Hematopoietic multipotent progenitor cell treated with erythropoietin and hydrocortisone succinate and interleukin-3 and kit ligand, for 17 days (in vitro differentiated cells): ENCODE measurements at regions not wholly inside any gene's neighbourhood (a gene's known extent, or its start where the extent isn't known, plus 50 kb on each side); places are given as distances from the start of the nearest gene placed in this dataset.

Source experiments
- DNase-seq: peaks from one replicate; pipeline ENCODE4 v3.0.0-alpha.2; 2015; ENCODE audit warnings: low spot score

DNA sequence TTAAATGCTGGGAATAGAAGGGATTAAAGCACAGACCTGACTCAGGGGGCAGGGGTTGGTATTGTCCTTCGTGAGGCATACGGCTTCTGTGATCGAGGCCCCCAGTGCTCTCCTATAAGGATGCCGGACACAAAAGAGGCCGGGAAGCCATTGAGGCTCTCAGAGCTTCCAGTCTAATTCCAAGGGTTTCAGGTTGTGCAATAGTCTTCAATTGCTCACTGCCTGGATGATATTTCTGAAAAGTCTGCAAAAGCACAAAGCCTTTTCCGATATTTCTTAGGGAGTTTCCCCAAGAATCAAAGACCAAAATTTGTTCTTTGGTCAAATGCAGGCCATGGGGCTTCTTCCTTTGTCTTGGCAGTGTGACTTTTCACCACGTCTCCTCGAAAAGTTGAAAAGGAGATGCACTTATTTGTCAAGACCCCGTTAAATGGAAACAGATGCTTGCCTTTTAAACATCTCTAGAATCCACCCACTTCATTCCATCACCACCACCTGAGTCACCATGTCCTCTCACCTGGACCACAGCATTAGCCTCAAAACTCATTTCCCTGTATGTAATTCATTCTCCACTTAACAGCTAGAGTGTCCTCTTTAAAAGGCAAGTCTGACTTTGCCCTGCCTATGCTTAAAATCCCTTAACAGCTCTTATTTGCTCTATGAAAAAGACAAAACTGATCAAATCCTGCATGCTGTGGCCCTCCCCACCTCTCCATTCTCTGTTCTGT is 134.8 kb upstream of the NAMPT start:
- no peak for DNase-seq

DNA sequence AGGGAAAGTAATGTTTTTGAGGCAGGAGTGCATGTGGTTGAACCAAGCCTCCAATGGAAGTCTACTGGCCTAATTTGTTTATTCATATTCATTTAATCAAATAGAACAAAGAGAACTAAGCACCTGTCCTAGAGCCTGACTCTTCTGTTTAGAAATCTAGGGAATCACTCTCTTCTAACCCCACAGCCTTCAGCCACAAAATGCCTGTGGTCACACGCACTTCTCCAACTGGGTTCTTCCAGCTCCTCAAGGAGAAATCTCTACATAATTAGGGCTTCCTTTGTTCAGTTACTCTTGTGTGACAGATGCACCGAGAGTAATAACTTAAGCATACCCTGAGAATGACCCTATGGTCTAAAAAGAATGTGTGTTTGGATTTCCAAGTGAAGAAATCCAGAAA is 133.7 kb upstream of the NAMPT start:
- DNase-seq = no peak

DNA sequence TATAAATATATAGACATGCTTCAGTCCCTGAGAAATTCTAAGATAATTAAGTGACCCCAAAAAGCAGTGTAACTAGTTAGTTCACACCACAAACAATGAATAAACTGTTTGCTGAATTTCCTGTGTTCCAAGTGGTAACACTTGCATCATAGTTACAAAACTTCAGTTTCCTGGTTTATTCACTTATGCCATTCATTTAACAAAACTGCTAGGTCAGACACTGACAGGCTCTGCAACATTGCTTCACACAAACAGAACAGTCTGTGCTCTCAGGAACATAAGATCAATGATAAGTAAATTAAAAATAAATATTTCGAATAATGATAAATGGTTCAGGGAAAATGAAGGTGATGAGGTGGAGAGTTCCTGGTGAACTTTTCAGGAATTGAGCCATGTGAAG is 133.3 kb upstream of the NAMPT start:
- no peak for DNase-seq

DNA sequence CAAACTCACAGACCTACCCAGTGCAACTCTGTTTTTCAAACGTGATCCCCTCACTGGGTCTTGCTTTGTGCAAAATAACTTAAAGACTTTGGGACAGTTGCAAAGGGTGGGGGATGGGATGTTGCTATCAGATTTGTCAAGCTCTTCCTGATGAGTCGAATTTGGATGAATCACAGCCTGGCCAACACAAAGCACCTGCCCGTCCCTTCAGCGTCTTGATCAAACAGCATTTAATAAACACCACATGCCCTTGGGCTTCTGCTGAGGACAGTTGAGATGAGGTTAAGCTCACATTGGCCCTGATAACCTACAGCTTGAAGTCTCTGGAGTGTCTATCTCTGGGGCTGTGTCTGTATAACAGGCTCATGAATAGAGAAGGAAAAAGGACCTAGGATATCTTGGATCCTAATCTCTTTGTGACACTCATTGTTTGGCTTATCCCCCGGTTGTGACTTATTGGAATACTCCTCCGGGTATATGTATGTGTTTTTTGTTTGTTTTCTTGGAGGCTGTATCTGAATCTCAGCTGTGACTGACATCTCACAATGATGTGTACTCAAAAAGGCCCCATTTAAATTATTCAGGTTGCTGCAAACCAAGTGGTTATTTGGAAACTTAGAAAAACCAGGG is 132.6 kb upstream of the NAMPT start:
- DNase-seq = no peak

DNA sequence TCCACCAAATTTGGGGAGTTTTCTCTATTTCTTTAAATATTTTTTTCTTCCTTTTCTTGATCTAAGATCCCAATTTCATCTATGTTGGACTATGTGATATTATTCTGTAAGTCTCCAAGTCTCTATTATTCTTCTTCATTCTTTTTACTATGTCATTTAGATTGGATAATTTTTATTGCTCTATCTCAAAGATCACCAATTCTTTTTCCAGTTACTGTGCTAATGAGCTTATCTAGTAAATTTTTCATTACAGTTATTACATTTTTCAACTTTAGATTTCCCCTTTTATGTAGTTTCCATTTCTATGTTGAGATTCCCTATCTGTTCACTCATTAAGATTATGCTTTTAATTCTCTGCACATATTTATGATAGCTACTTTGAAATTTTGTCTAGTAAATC is 131.6 kb upstream of the NAMPT start:
- DNase-seq = no peak

DNA sequence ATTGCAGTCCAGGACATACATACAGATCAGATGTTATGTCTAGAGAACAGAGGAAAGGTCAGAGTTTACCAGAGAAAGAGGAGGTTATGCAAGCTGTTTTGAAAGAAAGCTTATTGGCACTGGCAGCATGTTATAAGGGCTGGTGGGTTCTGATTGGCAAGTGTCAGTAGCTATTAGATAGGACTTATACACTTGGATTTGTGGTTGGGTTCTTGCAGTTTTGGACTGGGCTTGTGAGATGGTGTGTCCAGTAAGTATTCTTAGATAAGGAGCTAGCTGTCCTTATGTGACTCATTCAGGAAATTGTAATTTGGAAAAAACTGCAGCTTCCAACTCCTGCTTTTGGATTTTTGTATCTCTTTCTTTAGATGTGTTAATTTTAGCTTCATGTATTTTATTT is 130.7 kb upstream of the NAMPT start:
- DNase-seq = no peak

DNA sequence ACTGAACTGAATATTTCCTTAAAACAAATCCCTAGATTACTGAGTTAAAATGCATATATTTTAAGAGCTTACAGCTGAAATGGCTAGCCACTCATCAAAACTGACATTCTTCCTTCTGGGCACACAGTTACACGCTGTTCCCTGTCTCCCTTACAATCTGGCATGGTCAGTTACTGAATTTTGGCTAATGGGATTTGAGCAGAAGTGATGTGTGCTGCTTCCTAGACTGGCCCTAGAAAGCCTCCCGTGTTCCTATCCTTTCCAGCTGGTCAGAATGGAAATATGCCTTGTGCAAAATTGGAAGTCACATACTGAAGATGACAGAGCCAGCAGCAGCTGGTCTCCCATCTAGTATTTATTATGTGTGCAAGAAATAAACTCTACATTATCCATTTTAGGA is 128.7 kb upstream of the NAMPT start:
- no peak for DNase-seq

DNA sequence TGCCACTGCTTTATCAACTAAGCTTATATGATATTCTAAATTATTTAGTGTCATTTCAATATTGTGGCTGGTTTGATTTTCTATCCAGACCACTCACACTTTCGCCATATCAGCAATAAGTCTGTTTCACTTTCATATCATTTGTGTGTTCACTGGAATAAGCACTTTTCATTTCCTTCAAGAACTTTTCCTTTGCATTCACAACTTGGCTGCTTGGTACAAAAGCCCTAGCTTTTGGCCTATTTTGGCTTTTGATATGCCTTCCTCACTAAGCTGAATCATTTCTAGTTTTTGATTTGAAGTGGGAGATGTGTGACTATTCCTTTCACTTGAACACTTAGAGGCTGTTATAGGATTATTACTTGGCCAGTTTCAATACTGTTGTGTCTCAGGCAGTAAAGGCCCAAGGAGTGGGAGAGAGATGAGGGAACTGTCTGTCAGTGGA is 120.9 kb upstream of the NAMPT start:
- DNase-seq = no peak

DNA sequence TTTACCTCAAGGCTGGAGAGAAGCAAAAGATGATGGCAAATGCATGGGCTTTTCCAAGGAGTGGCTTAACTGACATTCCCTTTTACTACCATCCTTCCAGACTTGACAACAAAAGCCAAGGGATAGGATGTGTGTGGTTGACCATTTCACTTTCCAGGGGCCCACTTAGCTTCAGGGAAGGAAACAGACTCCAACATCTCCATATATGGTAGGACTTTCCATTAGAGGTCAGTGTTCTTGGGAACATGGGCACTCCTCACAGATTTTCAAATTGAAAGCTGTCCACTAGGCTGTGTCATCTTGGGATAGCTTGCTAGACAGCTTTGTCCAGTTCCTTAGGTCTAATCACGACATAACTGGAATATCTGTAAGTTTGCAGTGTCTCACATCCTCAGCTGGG is 118.1 kb upstream of the NAMPT start:
- DNase-seq = no peak

DNA sequence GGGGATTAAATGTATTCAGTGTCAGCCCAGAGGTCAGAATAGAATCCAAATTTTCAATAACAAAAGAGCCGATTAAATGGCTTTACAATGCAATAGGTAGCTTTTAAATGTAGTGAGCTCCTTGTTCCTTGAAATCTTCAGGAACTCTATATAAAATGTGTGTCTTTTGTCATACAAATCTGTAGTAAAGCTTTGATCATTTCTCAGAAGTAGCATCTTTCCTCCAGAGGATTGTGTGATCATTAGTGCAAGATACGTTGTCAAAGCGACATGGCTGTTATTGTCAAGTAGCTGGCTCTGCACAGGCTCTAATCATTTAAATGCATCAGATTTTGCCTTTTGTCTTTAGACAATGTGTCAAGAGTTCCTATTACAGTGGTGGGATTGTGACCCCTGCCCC is 116.1 kb upstream of the NAMPT start:
- no peak for DNase-seq

DNA sequence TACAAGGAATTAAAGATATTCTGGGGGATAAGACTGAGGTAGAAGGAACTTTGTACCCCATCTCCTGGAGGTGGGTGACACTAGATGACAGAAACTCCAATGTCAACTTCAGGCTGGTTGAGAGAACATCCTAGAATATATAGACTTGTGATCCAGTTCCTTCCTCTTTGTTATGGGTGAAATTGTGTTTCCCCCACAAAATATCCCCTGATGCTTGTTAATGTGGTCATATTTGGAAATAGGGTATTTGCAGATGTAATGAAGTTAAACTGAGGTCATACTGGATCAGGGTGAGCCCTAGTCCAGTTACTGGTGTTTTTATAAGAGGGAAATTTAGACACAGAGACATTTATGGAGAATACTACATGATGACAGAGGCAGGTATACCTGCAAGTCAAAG is 114.0 kb upstream of the NAMPT start:
- no peak for DNase-seq

DNA sequence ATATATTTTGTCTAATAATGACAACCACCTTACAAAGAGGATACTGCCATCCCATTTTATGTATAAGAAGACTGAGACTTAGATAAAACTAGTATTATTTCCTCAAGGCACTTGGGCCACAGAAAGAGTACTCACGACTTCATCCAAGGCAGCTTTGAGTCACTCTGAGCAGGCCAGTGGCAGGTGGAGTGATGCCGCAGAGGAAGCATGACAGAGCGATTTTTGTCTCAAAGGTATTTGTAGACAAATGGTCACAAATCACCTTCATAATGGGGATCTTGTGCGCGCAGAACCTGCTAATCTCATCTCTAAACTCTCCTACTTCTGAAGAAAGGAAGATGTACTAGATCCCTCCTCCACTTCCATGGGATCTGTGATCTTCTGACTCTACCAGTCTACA is 113.2 kb upstream of the NAMPT start:
- DNase-seq = no peak

DNA sequence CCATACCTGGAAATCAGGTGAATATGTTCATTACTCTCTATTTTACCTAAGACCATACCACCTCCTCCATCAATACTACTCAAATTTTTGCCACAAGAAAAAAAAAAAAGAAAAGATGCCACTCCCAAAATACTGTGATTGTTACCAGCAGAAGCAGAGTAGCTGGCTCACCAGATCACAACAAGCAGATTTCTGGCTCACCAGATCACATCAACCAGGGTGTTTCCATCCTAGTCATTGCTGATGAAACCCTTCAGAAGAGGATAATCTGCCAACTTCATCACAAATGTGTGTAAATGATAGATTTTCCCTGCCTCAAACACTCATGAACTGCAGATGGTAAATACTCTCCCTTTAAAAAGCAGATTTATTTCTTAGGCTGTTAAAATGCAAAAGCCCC is 109.7 kb upstream of the NAMPT start:
- DNase-seq = no peak

DNA sequence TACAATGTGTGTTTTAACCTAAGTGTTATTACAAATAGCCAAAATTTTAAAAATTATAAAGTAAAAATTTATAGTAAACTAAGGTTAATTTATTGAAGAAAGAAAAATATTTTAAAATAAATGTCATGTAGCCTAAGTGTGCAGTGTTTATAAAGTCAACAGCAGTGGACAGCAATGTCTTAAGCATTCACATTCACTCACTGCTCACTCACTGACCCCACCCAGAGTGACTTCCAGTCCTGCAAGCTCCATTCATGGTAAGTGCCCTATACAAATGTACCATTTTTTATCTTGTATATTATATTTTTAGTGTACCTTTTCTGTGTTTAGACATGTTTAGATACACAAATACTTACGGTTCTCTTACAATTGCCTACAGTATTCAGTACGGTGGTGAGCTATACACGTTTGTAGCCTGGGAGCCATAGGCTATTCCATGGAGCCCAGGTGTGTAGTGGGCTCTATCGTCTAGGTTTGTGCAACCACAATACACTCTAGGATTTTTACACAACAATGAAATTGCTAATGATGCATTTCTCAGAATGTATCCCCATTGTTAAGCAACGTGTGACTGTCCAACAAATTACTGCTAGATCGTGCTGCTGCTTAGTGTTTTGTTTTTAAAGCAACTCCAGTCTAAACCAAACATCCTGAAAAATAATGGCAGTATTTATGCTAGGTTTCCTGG is 108.9 kb upstream of the NAMPT start:
- DNase-seq = no peak

DNA sequence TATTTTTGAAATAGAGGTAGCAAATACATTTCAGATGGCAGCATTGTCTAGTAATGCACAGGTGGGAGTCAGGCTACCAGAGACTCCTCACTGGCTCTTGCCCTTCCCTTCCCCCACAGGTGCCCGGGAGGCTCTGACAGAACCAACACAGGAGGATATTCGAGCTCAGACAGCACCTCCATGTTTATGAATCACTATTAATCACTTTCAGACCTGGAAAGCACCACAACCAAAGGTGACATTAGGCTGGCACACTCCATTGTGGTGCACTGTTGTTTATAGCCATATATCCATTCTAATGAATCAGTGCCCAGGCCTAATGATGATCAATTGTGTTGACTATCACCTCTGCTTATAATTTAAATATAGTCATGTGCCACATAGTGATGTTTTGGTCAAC is 107.8 kb upstream of the NAMPT start:
- no peak for DNase-seq

DNA sequence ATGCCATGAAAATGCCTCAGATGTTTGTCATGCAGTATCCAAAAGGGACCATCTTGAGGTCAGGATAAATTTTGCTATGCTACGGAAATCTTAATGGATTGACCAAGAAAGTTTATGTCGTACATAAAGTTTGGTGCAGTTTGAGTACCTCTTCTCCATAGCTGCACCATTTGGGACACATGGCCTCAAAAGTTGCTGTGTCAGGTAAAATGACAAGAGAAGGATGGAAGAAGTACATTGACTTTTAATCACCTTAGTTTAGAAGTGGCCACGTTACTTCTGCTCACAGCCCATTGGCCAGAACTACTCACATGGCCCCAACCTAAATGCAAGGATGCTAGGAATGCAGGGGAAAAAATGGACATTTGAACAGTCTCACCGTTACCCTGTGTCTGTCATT is 107.4 kb upstream of the NAMPT start:
- DNase-seq = no peak

DNA sequence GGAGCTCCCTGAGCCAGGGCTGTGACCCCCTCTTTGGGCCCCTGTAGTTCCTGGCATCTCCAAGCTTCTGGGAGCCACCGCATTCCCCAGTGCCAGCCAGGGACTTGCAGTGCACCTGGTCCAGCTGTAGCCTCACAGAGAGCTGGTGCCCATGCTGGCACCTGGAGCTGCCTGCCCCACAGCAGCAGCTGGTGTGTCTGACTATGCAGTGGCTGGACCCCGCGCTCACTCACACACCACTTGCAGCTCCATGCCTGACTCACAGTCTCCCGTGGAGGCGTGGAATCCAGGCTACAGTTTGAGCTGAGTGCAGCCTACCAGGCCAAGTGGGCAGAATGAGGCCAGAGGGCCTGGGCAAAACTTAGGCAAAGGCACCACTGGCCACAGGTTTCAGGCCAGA is 102.2 kb upstream of the NAMPT start:
- DNase-seq = no peak

DNA sequence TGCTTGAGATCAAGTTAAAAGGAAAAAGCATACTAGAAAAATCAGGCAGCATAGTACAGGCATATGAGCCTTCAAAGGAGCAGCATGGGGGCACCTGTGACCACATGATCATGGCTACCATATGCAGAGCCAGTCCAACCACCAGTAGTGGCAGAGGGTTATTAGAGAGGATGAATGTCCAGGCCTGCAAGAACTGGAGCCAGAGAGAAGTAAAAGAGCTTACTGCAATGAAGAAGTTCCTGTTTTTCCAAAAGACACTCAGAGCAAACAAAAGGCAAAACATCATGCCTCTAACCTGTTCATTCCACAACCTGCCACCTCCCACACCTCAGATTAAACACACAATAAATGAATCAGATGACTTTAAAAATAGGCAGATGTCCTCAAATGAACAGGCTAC is 99.6 kb upstream of the NAMPT start:
- DNase-seq = no peak

DNA sequence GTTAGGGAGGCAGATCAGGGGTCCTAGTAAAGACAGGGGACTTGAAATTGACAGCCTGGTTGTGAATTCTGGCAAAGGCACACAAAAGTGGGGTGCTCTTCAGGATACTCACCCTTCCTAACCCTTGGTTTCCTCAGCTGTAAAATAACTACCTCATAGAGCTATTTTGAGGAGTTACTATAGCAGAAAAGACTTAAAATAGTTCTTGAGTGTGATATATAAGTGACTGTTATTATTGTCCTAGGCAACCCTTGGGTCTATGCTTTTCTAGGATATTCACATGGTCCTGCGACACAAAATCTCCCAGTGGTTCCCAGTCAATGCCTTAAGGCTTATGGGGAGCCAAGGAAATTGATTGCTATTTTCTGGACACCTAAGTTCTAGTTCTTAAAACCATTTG is 98.1 kb upstream of the NAMPT start:
- DNase-seq = no peak

DNA sequence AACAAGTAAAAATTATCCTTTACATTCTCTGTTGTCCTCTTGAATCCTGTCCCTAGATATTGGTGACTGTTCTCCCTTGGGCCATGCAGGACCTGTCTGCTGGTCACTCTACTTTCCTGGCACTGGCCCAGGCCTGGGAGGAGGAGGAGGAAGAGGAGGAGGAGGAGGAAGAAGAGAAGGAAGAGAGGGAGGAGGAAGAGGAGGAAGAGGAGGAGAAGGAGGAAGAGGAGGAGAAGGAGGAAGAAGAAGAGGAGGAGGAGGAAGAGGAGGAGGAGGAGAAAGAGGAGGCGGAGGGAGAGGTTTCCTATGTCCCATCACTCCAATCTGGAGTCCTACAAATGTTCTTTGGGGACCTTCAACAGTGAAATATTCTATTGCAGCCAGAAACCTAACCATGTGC is 97.3 kb upstream of the NAMPT start:
- no peak for DNase-seq

DNA sequence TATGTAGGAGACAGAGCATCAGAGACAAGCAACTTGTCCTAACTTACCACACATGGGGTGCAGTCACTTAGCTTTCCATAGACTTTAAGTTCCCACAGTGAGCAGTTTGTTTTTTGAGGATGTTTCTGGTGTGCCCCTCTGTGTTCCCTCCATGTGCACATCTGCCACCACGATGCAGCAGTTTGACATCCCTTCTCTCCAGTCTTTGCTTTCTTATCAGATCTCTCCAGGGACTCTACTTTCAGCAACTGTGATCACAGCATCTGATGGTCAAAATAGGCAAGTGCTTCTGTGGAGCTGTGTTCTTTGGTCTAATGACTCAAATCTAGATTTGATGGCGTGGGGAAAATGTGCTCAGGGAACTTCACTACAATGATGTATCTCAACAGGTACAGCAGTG is 96.5 kb upstream of the NAMPT start:
- no peak for DNase-seq

DNA sequence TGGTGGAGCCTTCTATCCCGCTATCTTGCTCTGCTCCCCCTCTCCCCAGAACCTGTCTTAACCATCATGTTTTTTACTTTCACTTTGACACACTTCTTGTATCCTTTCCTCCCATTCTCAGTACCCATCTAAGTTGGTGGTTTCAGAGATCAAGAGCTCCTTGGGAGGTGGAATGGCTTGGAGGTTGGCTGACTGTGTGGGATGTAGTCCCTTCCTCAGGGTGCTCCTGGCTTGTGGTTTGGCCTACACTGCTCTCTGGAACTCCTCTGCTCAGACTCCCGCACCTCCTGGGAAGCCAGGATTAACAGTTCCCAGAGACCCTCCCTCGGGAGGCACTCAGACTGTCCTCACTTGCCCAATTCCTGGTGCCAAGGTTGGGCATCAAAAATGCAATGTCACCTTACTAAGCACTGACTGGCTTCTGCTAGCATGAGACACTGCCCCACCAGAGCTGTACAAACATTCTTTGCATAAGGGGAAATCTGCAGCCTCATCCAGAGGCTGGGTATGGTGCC is 93.1 kb upstream of the NAMPT start:
- no peak for DNase-seq

DNA sequence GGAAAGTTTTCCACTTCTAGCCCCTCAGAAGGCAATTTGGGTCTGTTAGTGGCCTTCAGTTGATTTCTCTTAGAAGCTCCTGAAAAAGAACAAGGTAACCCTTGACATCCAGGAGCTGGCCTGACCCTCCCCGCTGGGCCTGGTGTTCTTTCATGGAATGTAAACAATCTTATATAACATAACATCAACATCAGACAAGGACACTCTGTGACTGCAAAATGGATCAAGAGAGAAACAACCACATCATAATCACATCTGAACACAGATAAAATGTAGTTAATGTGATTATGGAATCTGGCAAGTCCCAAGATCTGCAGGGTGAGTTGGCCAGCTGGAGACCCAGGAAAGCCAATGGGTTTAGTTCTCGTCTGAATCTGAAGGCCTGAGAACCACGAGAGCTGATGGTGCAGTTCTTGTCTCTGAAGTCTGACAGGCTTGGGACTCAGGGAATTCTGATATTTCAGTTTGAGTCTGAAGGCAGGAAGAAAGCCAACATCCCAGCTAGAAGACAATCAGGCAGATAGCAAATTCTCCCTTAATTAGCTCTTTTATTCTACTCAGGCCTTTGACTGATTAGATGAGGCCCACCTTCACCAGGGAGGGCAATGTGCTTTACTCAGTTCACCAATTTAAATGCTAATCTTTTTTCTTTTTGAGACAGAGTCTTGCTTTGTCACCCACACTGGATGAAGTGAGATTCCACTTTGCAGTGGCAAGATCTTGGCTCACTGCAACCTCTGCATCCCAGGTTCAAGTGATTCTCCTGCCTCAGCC is 91.4 kb upstream of the NAMPT start:
- no peak for DNase-seq
